K562 (cell line): ENCODE measurements at regions not wholly inside any gene's neighbourhood (a gene's known extent, or its start where the extent isn't known, plus 50 kb on each side); places are given as distances from the start of the nearest gene placed in this dataset.

Experiments
- ATAC-seq: fragments of 200-7000 bp; cut with Tn5 transposase; 3 replicates; pipeline ENCODE4 v1.9.1; 2020; ENCODE audit warnings: moderate library complexity
- BruUV-seq: library from RNA; stranded (reverse); fragments of 400-500 nt; replicated peaks from 2 replicates; lab custom pipeline; 2021; lab: Mats Ljungman, UMichigan
- CTCF ChIA-PET: fragments of 300-600 bp; formaldehyde crosslinking; extraction: SDS; loops from one replicate; lab custom pipeline; 2021; ENCODE audit warnings: low intra/inter-chr PET ratio; lab: Yijun Ruan, JAX
- POLR2A ChIA-PET: fragments of 300-600, 350-650 bp; sonication (Branson Sonifier 250); formaldehyde crosslinking; extraction: SDS; loops from one replicate; lab custom pipeline; 2021; ENCODE audit warnings: antibody characterized with exemption, inconsistent platforms; lab: Yijun Ruan, JAX
- DNase-seq, 4 experiments: peaks; one replicate each; pipeline versions ENCODE4 v3.0.0 to v3.0.0-alpha.2; 2011 to 2018; ENCODE audit warnings: low spot score in 3 of 4, mixed read lengths in 3 of 4; ENCODE audit errors: extremely low read depth in 1 of 4
- FAIRE-seq: peaks from 2 replicates; lab custom pipeline; 2011; peaks lifted over from hg19 to GRCh38; lab: Jason Lieb, UNC
- H2AFZ ChIP-seq: 2 replicates; pipeline ENCODE4 v1.6.0; 2011; ENCODE audit warnings: low read depth, low read length, control low read depth, inconsistent platforms
- H3K27ac ChIP-seq: fragments of 200-600 bp; 3 replicates; pipeline ENCODE4 v1.8.0; 2011; ENCODE audit warnings: low read depth, mild to moderate bottlenecking, control low read depth, inconsistent platforms, low read length, moderate library complexity, mixed read lengths; ENCODE audit errors: extremely low read depth
- H3K27me3 ChIP-seq, 2 experiments: fragments of 300-600 bp in 1 of 2; 2 replicates in 1 of 2; 3 replicates in 1 of 2; pipeline versions ENCODE4 v1.6.0 to v1.8.0; 2011; ENCODE audit warnings: inconsistent platforms in 2 of 2, low read length in 2 of 2, mild to moderate bottlenecking in 1 of 2, mixed read lengths in 1 of 2, moderate library complexity in 1 of 2; ENCODE audit not compliant: control insufficient read depth in 2 of 2, insufficient read depth in 2 of 2
- H3K36me3 ChIP-seq: fragments of 300-600 bp; 3 replicates; pipeline ENCODE4 v1.8.0; 2011; ENCODE audit warnings: mild to moderate bottlenecking, low read length, inconsistent platforms; ENCODE audit not compliant: control insufficient read depth, insufficient read depth
- H3K4me1 ChIP-seq, 2 experiments: fragments of 200-600 bp in 1 of 2; replicated peaks in 1 of 2; 2 replicates in 1 of 2; 3 replicates in 1 of 2; pipeline versions ENCODE4 v1.5.1 to v1.8.0; 2011; ENCODE audit warnings: inconsistent platforms in 2 of 2, low read length in 2 of 2, mild to moderate bottlenecking in 1 of 2, mixed read lengths in 1 of 2, moderate library complexity in 1 of 2; ENCODE audit not compliant: control insufficient read depth in 2 of 2, insufficient read depth in 2 of 2
- H3K4me2 ChIP-seq: 2 replicates; pipeline ENCODE4 v1.6.1; 2011; ENCODE audit warnings: low read length, control low read depth, inconsistent platforms, mixed read lengths; ENCODE audit not compliant: insufficient read depth
- H3K4me3 ChIP-seq: fragments of 200-600 bp; sonication (generic), shearing (Covaris generic); 2 replicates; pipeline ENCODE4 v1.5.1; 2016; ENCODE audit warnings: control low read depth, inconsistent platforms
- H3K79me2 ChIP-seq: fragments of 200-600 bp; 3 replicates; pipeline ENCODE4 v1.8.0; 2011; ENCODE audit warnings: low read length, inconsistent platforms; ENCODE audit not compliant: control insufficient read depth, insufficient read depth
- H3K9ac ChIP-seq, 2 experiments: 2 replicates each; pipeline versions ENCODE4 v1.6.0 to v1.6.1; 2011; ENCODE audit warnings: low read depth in 2 of 2, low read length in 2 of 2, control low read depth in 1 of 2, inconsistent platforms in 1 of 2, mild to moderate bottlenecking in 1 of 2, mixed read lengths in 1 of 2; ENCODE audit not compliant: insufficient read depth in 1 of 2
- H3K9me1 ChIP-seq: one replicate; pipeline ENCODE4 v1.6.0; 2011; ENCODE audit warnings: inconsistent platforms, mild to moderate bottlenecking, low read length, moderate library complexity; ENCODE audit not compliant: control insufficient read depth, insufficient read depth
- H3K9me3 ChIP-seq: replicated peaks from 2 replicates; pipeline ENCODE4 v1.5.1; 2011; ENCODE audit warnings: low read depth, low read length, inconsistent platforms; ENCODE audit not compliant: control insufficient read depth, insufficient read depth
- H4K20me1 ChIP-seq: replicated peaks from 2 replicates; pipeline ENCODE4 v1.6.1; 2011; ENCODE audit warnings: low read length, inconsistent platforms, mixed read lengths; ENCODE audit not compliant: control insufficient read depth, insufficient read depth
- ARID1B ChIP-seq: fragments of 450-650 bp; IDR thresholded peaks from 2 replicates; pipeline ENCODE4 v1.6.1; 2016; ENCODE audit warnings: antibody characterized with exemption, mild to moderate bottlenecking, inconsistent platforms
- COPS2 ChIP-seq: fragments of 450-650 bp; conservative IDR thresholded peaks from 2 replicates; pipeline ENCODE4 v1.6.1; 2016; ENCODE audit warnings: mild to moderate bottlenecking, moderate library complexity
- EP400 ChIP-seq: fragments of 450-650 bp; IDR thresholded peaks from 2 replicates; pipeline ENCODE4 v1.6.1; 2017; ENCODE audit warnings: antibody characterized with exemption, mild to moderate bottlenecking, moderate library complexity
- GABPA ChIP-seq: fragments of 200-800 bp; sonication (Bioruptor generic); conservative IDR thresholded peaks from 2 replicates; pipeline ENCODE4 v1.6.1; 2016; ENCODE audit warnings: low read depth, missing genetic modification characterization, missing compliant biosample characterization
- GABPB2 ChIP-seq: fragments of 250-450 bp; sonication (Bioruptor Pico); conservative IDR thresholded peaks from 2 replicates; pipeline ENCODE4 v1.5.1; 2021; ENCODE audit warnings: mild to moderate bottlenecking
- GATA2 ChIP-seq: sonication (generic); formaldehyde crosslinking; IDR thresholded peaks from 2 replicates; pipeline ENCODE4 v1.4.0; 2020; ENCODE audit warnings: mild to moderate bottlenecking, missing genetic modification reagents
- HDAC2 ChIP-seq: fragments of 450-650 bp; IDR thresholded peaks from 2 replicates; pipeline ENCODE4 v1.6.1; 2016; ENCODE audit warnings: mild to moderate bottlenecking
- HDGF ChIP-seq: fragments of 450-650 bp; IDR thresholded peaks from 2 replicates; pipeline ENCODE4 v1.6.1; 2016
- IRF2 ChIP-seq: sonication (generic); formaldehyde crosslinking; IDR thresholded peaks from 2 replicates; pipeline ENCODE4 v1.8.1; 2022; ENCODE audit warnings: mild to moderate bottlenecking, missing genetic modification reagents
- MAX ChIP-seq: sonication (generic); formaldehyde crosslinking; IDR thresholded peaks from 2 replicates; pipeline ENCODE4 v1.9.0; 2022; ENCODE audit warnings: mild to moderate bottlenecking, missing genetic modification reagents
- MTA3 ChIP-seq: fragments of 450-650 bp; formaldehyde crosslinking; IDR thresholded peaks from 2 replicates; pipeline ENCODE4 v1.6.1; 2017; ENCODE audit warnings: mild to moderate bottlenecking, borderline replicate concordance
- PHF21A ChIP-seq: fragments of 450-650 bp; IDR thresholded peaks from 2 replicates; pipeline ENCODE4 v1.6.1; 2017; ENCODE audit warnings: low read depth, borderline replicate concordance
- PKNOX1 ChIP-seq: fragments of 450-650 bp; IDR thresholded peaks from 2 replicates; pipeline ENCODE4 v1.6.1; 2016
- PTRF ChIP-seq: fragments of 450-650 bp; IDR thresholded peaks from 2 replicates; pipeline ENCODE4 v1.6.1; 2016; ENCODE audit warnings: mild to moderate bottlenecking, missing genetic modification characterization, missing compliant biosample characterization
- RB1 ChIP-seq: fragments of 450-650 bp; IDR thresholded peaks from 2 replicates; pipeline ENCODE4 v1.6.1; 2017; ENCODE audit warnings: low read depth, mild to moderate bottlenecking
- RUNX1 ChIP-seq: sonication (generic); IDR thresholded peaks from 2 replicates; pipeline ENCODE4 v1.6.1; 2016; ENCODE audit warnings: antibody characterized with exemption, low read depth
- TBL1XR1 ChIP-seq, 2 experiments: IDR thresholded peaks; 2 replicates each; pipeline ENCODE4 v1.6.1; 2012; ENCODE audit warnings: improper control_type of control experiment in 2 of 2, low read length in 2 of 2, mild to moderate bottlenecking in 1 of 2
- ZMIZ1 ChIP-seq, 2 experiments: fragments of 150-350 bp in 1 of 2; IDR thresholded peaks; 2 replicates each; pipeline ENCODE4 v1.6.1; 2012 to 2016; ENCODE audit warnings: low read depth in 2 of 2, low read length in 2 of 2, mild to moderate bottlenecking in 1 of 2, moderate library complexity in 1 of 2
- ZNF217 ChIP-seq: sonication (generic); formaldehyde crosslinking; IDR thresholded peaks from 2 replicates; pipeline ENCODE4 v1.8.0; 2022; ENCODE audit warnings: mild to moderate bottlenecking, missing genetic modification reagents
- ZNF75A ChIP-seq: fragments of 450-650 bp; formaldehyde crosslinking; IDR thresholded peaks from 2 replicates; pipeline ENCODE4 v1.4.0; 2020; ENCODE audit warnings: mild to moderate bottlenecking
- WGBS: fragments of 100-300 bp; shearing (Covaris generic); methylation state at CpG from one replicate; pipeline ENCODE4 v1.1.6; 2016; ENCODE audit warnings: low coverage, mixed read lengths; ENCODE audit not compliant: insufficient coverage; ENCODE audit errors: missing lambda C conversion rate; 5-methylcytosine and 5-hydroxymethylcytosine counted together
- in situ Hi-C: fragments of 300-500 bp; cut with MboI; formaldehyde crosslinking; loops from 4 replicates; pipeline ENCODE4 v1.15.0; 2018; ENCODE audit warnings: inconsistent platforms, mixed read lengths
- intact Hi-C: fragments of 100-400 bp; cut with micrococcal nuclease; formaldehyde crosslinking; loops from 2 replicates; pipeline ENCODE4 v1.14.2; 2022

GRCh38 chr3:197355713-197356112 is 57.3 kb upstream of the DLG1 start:
- no peak for FAIRE-seq
- in situ Hi-C loops (no loop called here), intact Hi-C loops (no loop called here)
- Histone ChIP-seq H3K9me1 (no peaks in the 10 kb centered on the region), H4K20me1 (no peaks in the 10 kb centered on the region), H3K79me2 (no peaks in the 10 kb centered on the region), H3K27ac (no peak overlapping the region), H3K36me3 (no peaks in the 10 kb centered on the region), H3K4me3 (no peak overlapping the region), H3K9me3 (0 out of 2 replicates have a peak, but pooled peaks cover 3% of the 10 kb centered on the region), H3K4me1 (peaks cover 0 to 10% of the 10 kb centered on the region in 2 experiments; a peak in 2 of 5 replicates), H3K9ac (no peak overlapping the region), H3K4me2 (no peak overlapping the region), H3K27me3 (peaks cover 0 to 11% of the 10 kb centered on the region in 2 experiments; a peak in 2 of 5 replicates), H2AFZ (no peak overlapping the region)
- ATAC-seq, result no peak
- no peak for TF ChIP-seq ZNF75A
- no peak for TF ChIP-seq MTA3
- TF ChIP-seq PHF21A, result no peak
- no peak for TF ChIP-seq ZNF217 (CRISPR knock-in tag)
- no peak for TF ChIP-seq RUNX1
- no peak for TF ChIP-seq GATA2 (CRISPR knock-in tag)
- no peak for TF ChIP-seq GABPA (tag)
- TF ChIP-seq PTRF (tag), result no peak
- TF ChIP-seq EP400, result no peak
- TF ChIP-seq ARID1B, result no peak
- TF ChIP-seq HDAC2, result no peak
- no peak for TF ChIP-seq IRF2 (CRISPR knock-in tag)
- TF ChIP-seq TBL1XR1 (IDR thresholded peaks at IDR 0.05; ENCODE audit: low read length in 2 of 2), result no peak
- TF ChIP-seq GABPB2 (CRISPR knock-in tag), result no peak
- TF ChIP-seq ZMIZ1 (IDR thresholded peaks at IDR 0.05; ENCODE audit: low read depth in 2 of 2, low read length in 2 of 2), result no peak
- TF ChIP-seq PKNOX1, result no peak
- TF ChIP-seq COPS2, result no peak
- TF ChIP-seq MAX (CRISPR knock-in tag), result no peak
- no peak for TF ChIP-seq HDGF
- no peak for TF ChIP-seq RB1
- POLR2A ChIA-PET, result interaction anchor here (1.3 kb wide), 1 partner anchor 14 kb away, joined by 4 read pairs; no protein-coding TSS in a partner anchor
- CTCF ChIA-PET, result no interaction called here
- no TSS peak for BruUV-seq
- DNase-seq, result no peak
- 46% methylated on average over 1 of the region's 1 CpG for WGBS
